Effector CD8-positive, alpha-beta T cell (primary cell): ENCODE measurements at regions not wholly inside any gene's neighbourhood (a gene's known extent, or its start where the extent isn't known, plus 50 kb on each side); places are given as distances from the start of the nearest gene placed in this dataset.
"Not testable (repeated sequence)": the region's sequence is repeated elsewhere in the genome, so short reads cannot be mapped to it uniquely, and the experiment has no call there.

Source experiments
- DNase-seq: peaks from one replicate; lab custom pipeline; 2025; lab: John Stamatoyannopoulos, UW

DNA sequence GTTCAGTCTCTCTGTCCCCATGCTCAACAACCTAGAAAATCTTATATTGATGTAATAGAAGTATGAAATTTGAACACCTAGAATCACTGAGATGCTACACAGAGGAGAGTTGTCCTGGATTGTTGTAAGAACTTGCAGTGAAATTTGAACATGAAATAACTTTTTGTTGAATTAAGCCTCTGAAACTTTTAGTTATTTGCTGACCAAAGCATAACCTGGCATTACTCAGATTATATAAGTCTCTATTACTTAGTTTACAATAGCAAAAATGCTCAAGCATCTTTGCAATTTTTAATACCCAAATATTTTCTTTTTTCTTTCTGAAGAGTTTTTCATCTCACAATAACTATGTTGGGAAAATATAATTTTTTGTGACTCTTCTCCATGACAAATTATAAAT, 630.7 kb upstream of the ACO1 start:
- DNase-seq = no peak

DNA sequence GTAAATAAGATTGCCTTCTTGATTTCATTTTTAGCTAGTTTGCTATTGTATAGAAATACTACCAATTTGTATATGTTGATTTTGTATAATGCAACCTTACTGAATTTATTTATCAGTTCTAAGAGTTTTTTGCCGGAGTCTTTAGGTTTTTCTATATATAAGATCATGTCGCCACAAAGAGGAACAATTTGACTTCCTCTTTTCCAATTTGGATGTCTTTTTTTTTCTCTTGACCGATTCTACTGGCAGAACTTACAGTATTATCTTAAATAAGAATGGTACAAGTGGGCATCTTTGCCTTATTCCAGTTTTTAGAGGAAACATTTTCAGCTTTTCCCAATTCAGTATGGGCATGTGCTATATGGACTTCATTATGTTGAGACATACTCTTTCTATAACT, 624.7 kb upstream of the ACO1 start:
- no peak for DNase-seq

GRCh38 chr9:31774021-31774420, 610.4 kb upstream of the ACO1 start:
- DNase-seq = not testable (repeated sequence)

- DNase-seq = no peak
These were observed 609.9 kb upstream of the ACO1 start for GRCh38 chr9:31774571-31774970.

DNA sequence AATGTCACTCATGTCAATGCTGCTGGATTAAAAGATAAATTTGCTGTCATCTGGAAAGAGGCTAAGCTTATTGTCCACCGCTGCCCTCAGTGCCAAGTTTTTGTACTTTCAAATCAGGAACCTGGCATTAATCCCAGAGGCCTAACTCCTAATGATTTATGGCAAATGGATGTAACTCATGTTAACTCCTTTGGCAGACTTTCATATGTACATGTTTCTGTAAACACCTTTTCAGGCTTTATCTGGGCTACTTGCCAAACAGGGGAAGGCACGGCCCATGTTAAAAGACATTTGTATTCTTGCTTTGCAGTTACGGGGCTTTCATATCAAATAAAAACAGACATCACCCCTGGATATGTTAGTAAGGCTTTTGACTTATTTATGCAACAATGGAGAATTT, 608.0 kb upstream of the ACO1 start:
- DNase-seq = no peak

GRCh38 chr9:31783491-31783890, 601.0 kb upstream of the ACO1 start:
- no peak for DNase-seq

GRCh38 chr9:31790720-31791119, 593.7 kb upstream of the ACO1 start:
- no peak for DNase-seq

DNA sequence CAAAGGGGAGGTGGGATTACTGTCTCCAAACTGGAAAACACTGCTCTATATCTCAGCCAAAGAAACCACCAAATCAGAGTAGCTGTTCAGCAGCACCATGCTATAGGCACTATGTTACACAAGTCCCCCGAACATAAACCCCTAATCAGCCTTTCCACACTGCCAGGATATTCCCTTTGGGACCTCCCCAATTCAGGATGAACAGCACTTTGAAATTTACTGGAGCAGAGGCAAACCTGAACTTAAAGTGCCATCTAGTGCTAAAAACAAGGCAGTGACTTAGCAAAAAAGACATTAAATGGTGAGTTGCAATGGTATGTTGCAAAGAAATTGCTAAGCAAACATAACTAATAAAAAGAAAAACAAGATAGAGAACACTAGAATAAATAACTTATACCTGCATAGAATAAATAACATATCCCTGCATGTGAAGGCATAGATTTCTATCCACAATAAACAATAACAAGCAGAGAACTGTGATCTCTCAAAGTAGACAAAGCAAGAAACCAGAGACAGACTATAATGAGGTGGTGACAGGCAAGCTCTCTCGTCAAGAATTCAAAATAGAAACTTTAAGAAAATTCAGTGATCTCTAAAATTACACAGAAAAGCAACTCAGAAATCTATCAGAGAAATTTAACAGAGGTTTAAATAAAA, 584.4 kb upstream of the ACO1 start:
- DNase-seq = no peak

- DNase-seq = no peak
These were observed 576.7 kb upstream of the ACO1 start for GRCh38 chr9:31807574-31808256.

GRCh38 chr9:31808766-31809165, 575.7 kb upstream of the ACO1 start:
- DNase-seq = no peak

DNA sequence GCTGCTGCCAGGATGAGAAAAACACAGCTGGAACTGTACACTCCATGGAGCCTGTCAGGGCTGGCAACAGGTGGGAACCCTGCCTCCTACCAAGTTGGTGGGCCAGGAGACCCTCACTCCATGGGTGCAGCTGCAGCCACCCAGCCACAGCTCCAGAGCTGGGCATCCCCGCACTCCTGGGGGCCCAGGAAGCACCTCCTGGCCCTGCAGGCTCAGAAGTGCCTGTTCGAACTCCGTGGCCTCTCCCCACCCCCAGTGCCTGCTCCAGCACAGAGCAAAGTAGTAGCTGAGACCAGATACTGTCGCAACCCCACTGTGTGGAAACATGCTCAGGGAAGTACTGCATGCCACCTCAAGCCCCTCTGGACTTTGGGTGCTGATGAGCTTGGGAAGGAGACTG, 564.0 kb upstream of the ACO1 start:
- DNase-seq = no peak

DNA sequence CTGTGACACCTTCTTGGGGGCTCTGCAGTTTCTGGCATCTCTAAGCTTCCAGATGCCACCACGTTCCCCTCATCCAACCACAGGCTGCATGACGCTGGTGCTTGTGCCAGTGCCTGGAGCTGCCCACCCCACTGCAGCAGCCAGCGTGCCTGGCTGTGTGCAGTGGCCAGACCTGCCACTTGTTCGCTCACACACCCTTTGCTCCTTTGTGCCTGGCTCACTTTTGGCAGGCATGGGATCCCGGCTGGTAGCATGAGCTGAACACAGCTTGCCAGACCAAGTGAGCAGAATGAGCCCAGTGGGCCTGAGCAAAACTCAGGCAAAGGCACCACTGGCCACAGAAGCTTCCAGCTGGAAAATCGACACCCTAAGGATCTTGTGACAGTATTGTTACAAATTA, 562.9 kb upstream of the ACO1 start:
- DNase-seq = no peak

DNA sequence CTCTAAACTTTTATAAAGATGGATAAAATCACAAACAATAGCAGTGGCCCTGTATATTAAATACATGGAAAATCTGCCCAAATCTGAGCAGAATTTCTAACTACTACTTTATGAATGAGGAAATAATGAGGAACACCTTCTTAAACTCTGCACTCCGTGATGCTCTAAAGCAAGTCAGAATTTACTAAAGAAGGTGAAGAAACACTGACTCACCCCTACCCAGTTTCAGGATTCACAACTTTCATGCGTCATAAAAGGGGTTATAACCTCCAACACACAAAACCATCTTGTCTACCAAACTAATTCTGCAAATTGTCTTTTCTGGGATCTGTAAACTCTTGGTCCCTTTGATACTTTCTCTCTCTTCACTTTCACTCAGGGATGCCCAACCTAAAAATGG, 561.1 kb upstream of the ACO1 start:
- DNase-seq = no peak

GRCh38 chr9:31824860-31825259, 559.6 kb upstream of the ACO1 start:
- DNase-seq = no peak

DNA sequence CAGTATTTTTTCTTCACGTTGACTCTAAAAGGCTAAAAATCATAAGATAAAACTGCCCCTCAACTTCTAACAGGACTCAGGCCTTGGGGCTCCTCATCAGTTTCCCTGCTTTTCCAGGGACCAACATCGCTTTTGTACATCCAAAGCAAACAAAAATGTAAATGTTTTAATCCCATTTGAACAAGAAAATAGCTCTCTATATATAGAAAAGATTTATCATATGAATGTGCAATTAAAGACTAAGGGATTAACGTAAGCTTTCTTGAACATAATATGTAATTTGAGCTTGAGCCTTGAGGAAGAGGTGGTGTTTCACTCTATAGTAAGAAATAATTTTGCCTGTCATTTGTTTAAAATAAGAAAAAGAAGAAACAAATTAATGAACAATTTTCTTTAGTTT, 547.2 kb upstream of the ACO1 start:
- no peak for DNase-seq

GRCh38 chr9:31839273-31839672, 545.2 kb upstream of the ACO1 start:
- DNase-seq = no peak

DNA sequence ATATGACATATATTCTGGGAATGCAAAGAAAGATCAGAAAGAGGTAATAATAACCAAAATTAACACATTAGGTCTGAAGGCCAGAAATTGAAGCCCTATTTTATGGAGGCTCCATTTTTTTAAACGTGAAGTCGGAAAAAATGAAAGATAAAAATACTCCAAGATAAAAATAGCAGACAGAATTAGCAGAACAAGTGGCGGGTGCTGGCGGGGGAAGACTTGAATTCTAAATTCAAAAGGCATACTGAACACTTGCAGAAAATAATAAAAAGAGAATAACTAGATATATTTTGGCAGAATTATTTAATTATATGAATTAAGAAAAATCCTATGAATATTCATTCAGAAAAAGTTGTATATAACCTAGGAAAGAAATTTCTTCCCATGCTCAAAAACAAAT, 543.7 kb upstream of the ACO1 start:
- DNase-seq = no peak

DNA sequence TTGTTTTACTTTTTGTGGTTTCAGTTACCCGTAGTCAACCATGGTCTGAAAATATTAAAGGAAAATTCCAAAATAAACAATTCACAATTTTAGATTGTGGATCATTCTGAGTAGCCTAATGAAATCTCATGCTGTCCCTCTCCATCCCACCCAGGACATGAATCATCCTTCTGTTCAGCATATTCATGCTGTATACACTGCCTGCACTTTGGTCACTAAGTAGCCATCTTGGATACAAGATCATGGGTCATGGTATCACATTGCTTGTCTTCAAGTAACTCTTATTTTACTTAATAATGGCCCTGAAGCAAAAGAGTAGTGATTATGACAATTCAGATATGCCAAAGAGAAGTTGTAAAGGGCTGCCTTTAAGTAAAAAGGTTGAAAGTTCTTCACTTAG, 536.5 kb upstream of the ACO1 start:
- DNase-seq = no peak

DNA sequence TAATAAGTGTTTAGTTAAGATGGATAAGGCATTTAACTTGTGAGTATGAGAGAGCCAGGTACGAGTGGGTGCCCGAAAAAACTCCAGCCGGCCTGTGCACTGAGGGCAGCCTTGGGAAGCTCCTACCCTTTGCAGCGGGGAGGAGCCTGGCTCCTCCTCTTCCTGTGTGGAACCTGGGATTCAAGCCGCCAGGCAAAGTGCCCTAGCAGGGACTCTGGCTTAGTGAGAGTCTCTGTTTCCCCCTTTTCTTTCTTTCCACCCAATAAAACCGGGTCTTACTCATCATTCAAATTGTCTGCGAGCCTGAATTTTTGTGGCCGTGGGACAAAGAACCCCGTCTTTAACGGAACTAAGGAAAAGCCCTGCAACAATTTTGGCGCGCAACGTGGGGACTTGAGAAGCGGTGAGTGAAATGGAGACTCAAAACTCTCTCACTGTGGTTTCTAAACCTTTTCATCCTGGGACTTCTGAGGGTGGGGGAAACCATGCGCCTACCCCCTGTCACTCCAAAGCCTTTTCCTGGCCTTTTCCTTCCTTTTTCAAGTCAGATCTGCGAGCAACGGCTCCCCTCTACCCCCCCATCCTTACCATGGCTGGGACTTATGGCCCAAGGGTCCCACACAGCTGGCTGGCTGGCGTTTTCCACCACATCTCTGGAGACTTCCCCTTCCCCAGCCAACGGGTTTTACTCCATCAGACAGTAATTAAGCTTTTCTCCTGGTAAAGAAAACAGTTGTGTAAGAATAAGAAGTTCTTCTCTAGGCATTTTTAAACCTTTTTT, 535.7 kb upstream of the ACO1 start:
- DNase-seq = no peak

DNA sequence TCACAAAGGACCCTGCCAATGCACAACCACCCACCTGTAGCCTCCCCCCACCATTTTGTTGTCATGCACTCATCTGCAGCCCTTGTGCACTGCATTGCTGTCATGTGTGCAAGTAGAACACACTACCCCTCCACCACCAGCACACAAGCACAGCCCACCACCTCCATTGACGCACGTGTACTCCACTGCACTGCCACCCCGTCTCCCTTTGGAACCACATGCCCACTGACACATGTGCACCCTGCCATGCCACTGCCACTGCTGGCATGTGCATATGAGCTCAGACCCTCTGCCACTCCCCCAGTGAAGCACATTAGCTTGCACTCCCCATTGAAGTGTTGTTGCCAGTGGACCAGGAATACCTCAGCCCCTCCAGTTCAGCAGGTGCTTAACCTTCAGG, 530.3 kb upstream of the ACO1 start:
- DNase-seq = no peak

- no peak for DNase-seq
These were observed 515.6 kb upstream of the ACO1 start for GRCh38 chr9:31868830-31869229.

GRCh38 chr9:31870276-31870675, 514.2 kb upstream of the ACO1 start:
- no peak for DNase-seq

- no peak for DNase-seq
These were observed 510.7 kb upstream of the ACO1 start for GRCh38 chr9:31873722-31874121.
